HEK293T (cell line): ENCODE measurements at regions not wholly inside any gene's neighbourhood (a gene's known extent, or its start where the extent isn't known, plus 50 kb on each side); places are given as distances from the start of the nearest gene placed in this dataset.

ENCODE experiments used
- BHLHE40 ChIP-seq: fragments of 450-650 bp; IDR thresholded peaks from 2 replicates; pipeline ENCODE4 v1.6.1; 2016; ENCODE audit warnings: mild to moderate bottlenecking, moderate library complexity, borderline replicate concordance
- ELF4 ChIP-seq: fragments of 450-650 bp; IDR thresholded peaks from 2 replicates; pipeline ENCODE4 v1.6.1; 2017; ENCODE audit warnings: antibody characterized with exemption
- FOXA1 ChIP-seq: fragments of 450-650 bp; IDR thresholded peaks from 2 replicates; pipeline ENCODE4 v1.6.1; 2016; ENCODE audit warnings: mild to moderate bottlenecking
- FOXK2 ChIP-seq: fragments of 450-650 bp; IDR thresholded peaks from 2 replicates; pipeline ENCODE4 v1.6.1; 2016; ENCODE audit warnings: mild to moderate bottlenecking
- HDGF ChIP-seq: fragments of 450-650 bp; IDR thresholded peaks from 2 replicates; pipeline ENCODE4 v1.6.1; 2017; ENCODE audit warnings: antibody characterized with exemption, borderline replicate concordance
- L3MBTL2 ChIP-seq: fragments of 450-650 bp; conservative IDR thresholded peaks from 2 replicates; pipeline ENCODE4 v1.6.1; 2016; ENCODE audit warnings: mild to moderate bottlenecking
- LEF1 ChIP-seq: fragments of 450-650 bp; IDR thresholded peaks from 2 replicates; pipeline ENCODE4 v1.6.1; 2017; ENCODE audit warnings: mild to moderate bottlenecking, borderline replicate concordance
- NFRKB ChIP-seq: fragments of 450-650 bp; IDR thresholded peaks from 2 replicates; pipeline ENCODE4 v1.6.1; 2016; ENCODE audit warnings: mild to moderate bottlenecking, moderate library complexity
- SP1 ChIP-seq: fragments of 450-650 bp; IDR thresholded peaks from 2 replicates; pipeline ENCODE4 v1.6.1; 2017
- SUZ12 ChIP-seq: fragments of 450-650 bp; IDR thresholded peaks from 2 replicates; pipeline ENCODE4 v1.6.1; 2016; ENCODE audit warnings: mild to moderate bottlenecking
- TARDBP ChIP-seq: fragments of 450-650 bp; IDR thresholded peaks from 2 replicates; pipeline ENCODE4 v1.6.1; 2016
- TF ChIP-seq, protein P1 (sequence below): fragments of 450-650 bp; IDR thresholded peaks from 2 replicates; pipeline ENCODE4 v1.6.1; 2016

DNA sequence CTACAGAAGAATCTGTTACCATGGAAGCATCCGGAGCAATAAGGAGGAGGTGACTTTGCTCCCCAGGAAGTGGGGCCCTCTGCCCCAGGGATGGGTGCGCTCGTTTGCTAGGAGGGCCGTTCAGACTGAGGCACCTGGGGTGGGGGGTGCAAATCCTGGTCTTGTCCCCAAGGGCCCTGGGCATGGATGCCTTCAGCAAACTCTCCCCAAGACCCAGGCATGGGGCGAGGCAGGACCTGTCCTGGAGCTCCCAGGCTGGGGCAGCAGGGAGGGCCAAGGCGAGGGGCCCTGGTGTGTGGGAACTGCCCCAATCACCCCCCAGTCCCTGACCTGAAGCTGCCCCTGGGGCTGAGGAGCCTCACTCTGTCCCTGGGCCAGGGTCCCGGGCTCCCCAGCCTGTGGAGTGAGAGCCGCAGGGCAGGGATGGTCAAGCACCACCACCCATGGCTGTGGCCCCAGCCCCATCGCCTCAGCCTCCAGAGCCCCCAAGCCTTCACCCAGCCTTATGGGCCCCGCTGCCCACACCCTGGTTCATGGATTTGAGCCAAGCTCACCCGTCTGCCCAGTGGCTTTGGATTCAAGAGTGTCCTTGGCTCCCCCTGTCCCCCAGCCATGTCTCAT lies 240.6 kb upstream of the SGCG start:
- no peak for TF ChIP-seq FOXA1
- no peak for TF ChIP-seq LEF1
- no peak for TF ChIP-seq SUZ12
- TF ChIP-seq NFRKB: no peak
- TF ChIP-seq BHLHE40: no peak
- TF ChIP-seq SP1: no peak
- no peak for TF ChIP-seq FOXK2
- no peak for TF ChIP-seq HDGF
- no peak for TF ChIP-seq TARDBP
- TF ChIP-seq, protein P1, sequence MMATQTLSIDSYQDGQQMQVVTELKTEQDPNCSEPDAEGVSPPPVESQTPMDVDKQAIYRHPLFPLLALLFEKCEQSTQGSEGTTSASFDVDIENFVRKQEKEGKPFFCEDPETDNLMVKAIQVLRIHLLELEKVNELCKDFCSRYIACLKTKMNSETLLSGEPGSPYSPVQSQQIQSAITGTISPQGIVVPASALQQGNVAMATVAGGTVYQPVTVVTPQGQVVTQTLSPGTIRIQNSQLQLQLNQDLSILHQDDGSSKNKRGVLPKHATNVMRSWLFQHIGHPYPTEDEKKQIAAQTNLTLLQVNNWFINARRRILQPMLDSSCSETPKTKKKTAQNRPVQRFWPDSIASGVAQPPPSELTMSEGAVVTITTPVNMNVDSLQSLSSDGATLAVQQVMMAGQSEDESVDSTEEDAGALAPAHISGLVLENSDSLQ: no peak
- TF ChIP-seq ELF4: no peak
- no peak for TF ChIP-seq L3MBTL2
